Activated T-helper 9 cell treated with anti-CD3 and anti-CD28 coated beads, Interleukin-2, amount 50 U/mL, for 16 hours (primary cell): ENCODE measurements at regions not wholly inside any gene's neighbourhood (a gene's known extent, or its start where the extent isn't known, plus 50 kb on each side); places are given as distances from the start of the nearest gene placed in this dataset.
"Not testable (repeated sequence)": the region's sequence is repeated elsewhere in the genome, so short reads cannot be mapped to it uniquely, and the experiment has no call there.

Experiments used
- DNase-seq: peaks from one replicate; pipeline ENCODE4 v3.0.0-alpha.2; 2020; ENCODE audit warnings: low read depth

- DNase-seq: no peak
Observed at GRCh38 chr16:66050991-66051390, 315.5 kb upstream of the CDH5 start.

DNA sequence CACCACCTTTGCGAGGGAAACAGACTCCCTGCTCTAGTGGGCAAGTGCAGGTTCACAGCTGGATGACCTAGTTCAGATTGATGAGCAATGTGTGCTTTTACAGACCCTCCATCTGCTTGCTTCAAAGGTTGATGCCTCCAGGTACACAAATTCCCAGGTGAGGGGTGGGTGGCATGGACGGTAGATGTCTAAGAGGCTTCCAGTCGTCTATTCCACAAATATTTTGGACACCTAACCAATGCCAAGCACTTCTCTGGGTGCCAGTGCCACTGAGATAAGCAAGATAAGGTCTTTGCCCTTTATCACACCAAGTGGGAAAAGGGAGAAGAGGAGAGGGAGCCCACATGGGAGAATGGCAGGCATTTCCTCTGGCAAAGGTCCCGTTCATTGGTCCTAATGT is 316.6 kb upstream of the CDH5 start:
- no peak for DNase-seq

GRCh38 chr16:66045626-66046025 is 320.9 kb upstream of the CDH5 start:
- no peak for DNase-seq

GRCh38 chr16:66044556-66044955 is 321.9 kb upstream of the CDH5 start:
- no peak for DNase-seq

- no peak for DNase-seq
Observed at GRCh38 chr16:66044089-66044488, 322.4 kb upstream of the CDH5 start.

DNA sequence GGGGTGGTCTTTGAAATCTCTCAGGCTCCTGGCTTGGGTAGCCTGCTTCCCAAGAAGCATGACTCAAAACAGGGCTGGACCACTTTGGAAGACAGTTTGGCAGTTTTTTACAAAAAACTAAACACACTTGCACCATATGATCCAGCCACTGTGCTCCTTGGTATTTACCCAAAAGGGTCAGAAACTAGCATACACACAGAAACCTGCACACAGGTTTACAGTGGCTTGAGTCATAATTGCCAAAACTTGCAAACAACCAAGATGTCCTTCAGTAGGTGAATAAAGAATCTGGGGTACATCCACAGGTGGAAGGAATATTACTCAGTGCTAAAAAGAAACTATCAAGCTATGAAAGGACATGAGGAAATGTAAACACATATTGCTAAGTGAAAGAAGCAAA is 323.2 kb upstream of the CDH5 start:
- no peak for DNase-seq

DNA sequence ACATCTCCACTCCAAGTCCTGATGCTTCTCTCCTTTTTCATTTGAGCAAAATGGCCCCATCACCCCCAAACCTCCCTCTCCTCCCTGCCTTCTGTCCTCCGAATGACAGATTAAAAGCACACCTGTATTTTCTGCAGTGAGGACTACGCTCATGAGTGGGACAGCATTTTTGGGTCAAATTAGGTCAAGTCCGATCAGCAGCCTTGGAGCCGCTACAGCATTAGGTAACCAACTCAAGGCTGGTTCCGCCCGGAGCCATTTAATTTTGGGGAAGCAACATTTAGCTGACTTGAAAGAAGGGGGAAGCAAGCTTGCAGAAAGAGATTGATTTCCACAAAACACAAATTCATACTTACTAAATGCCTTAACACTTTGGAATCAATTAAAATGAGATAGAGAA is 324.1 kb upstream of the CDH5 start:
- DNase-seq: no peak

DNA sequence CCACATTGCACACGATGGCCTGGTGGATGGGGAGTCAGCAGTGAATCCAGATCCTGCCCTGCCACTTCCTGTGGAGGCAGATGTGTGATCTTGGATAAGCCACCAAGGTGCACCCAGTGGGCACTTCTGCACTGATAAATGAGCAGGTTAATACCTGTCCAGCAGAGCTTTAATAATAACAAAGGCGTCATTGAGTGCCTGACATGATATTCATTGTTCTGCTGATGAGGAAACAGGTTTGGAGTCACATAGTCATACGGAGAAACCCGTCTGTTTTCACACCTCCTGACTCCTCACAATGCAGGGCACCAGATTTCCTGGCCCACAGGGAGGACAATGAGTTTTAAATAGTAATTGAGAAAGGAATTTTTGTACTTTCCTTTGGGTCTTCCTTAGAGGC is 324.6 kb upstream of the CDH5 start:
- no peak for DNase-seq

GRCh38 chr16:66039793-66040192 is 326.7 kb upstream of the CDH5 start:
- no peak for DNase-seq

- no peak for DNase-seq
Observed at GRCh38 chr16:66036793-66037715, 329.4 kb upstream of the CDH5 start.

DNA sequence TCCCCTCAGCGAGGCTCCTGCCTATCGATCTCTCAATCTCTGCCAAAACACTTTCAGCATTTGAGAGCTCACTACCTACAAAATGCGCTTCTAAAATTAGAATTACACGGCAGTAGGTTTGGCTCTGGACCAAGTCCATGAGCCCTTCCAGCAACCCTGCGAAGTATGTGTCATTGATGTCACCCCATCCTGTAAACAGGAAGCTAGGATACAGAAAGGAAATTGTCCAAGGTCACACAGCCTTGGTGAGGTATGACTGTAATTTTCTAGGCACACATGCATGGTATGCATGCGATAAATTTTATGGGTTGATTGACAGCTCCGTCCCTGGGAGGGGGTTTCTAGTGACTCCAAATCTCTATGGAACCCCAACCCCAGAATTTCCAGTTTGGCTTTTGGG is 330.3 kb upstream of the CDH5 start:
- no peak for DNase-seq

DNA sequence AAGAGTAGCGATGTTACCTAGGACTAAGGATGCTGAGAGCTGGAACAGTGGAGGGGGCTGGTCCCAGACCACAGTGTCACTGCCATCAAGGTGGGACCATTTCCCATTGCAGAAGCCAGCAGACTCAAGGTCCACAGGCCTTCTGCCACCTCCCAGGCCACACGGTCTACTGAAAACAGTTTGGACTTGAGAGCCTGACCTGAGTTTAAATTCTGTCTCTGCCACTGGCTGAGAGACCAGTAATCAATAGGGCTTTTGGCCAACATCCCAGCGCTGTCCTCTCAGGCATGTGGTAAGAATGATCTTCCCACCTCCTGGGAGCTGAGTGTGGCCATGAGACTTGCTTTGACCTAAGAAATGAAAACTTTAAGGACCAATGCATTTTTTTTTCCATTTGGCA is 331.4 kb upstream of the CDH5 start:
- no peak for DNase-seq

- no peak for DNase-seq
Observed at GRCh38 chr16:66032841-66033240, 333.6 kb upstream of the CDH5 start.

DNA sequence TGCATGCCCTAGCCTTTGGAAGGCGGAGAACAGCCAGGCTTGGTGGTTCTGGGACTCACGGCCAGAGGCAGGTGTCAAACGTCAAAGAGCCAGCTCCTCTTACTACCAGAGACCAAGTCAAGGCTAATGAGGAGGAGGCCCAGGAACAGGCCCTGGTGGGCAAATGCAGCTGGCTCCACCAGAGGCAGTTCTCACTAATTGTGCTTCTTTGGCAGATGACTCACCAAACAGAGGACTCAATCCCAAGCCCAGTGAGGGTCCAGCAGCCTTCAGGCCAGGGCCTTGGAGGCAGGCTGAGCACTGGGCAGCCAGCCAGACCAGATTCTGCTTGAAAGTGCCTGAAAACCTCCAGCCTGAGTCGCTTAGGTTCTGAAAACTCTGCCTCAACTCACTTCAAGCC is 336.5 kb upstream of the CDH5 start:
- DNase-seq: no peak

DNA sequence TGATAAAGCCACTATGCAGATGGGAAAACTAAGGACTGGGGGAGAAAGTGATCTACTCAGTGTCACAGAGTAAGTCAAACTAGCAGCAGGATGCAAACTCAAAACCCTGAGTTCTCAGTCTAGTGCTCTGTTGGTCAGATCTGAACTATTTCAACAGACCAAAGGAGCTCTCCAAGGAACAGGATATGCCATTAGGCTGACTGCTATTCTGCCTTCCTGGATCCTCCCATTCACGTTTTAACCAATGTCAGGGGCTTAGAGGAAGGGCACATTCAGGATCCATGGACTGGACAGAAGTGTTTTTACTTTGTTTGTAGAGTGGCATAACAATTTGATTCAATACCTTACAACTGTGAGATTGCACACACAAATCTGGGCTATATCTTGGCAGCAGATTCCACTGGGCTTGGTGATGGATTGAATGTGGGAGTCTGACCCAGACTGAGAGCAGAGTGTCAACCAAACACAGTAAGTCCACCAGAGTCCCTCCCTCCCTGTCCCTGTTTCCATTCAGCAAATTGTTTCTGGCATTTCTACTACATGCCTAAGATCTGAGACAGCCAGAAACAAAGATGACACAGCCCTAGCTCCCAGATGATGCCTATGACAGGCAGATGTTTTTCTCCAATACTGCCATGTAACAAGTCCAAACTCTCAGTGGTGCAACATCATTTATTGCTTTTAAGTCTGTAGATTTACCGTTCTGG is 337.8 kb upstream of the CDH5 start:
- DNase-seq: no peak

DNA sequence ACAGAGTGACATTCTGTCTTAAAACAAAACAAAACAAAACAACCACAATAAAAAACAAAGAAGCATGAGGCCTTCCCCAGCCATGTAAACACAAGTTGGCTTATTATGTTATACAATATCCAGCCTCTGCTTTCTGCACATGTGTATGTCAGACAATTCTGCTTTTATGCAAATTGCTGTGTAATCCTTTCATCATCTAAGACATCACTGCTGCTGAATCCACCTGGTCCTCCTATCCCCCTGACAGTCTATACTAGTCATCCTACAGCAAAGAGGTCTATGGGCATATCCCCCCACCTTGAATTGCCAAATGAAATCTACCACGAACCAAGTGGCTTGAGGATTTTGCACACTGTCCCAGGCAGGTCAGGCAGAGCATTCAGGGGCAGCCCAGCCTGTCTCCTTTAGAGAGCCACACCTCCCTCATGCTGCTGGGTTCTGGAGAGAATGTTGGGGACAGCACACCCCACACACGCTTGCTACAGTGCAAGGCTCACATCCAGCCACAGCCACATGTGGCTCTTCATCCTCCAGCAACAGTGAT is 339.6 kb upstream of the CDH5 start:
- no peak for DNase-seq

GRCh38 chr16:66026211-66026610 is 340.3 kb upstream of the CDH5 start:
- DNase-seq: no peak

GRCh38 chr16:66025751-66026150 is 340.7 kb upstream of the CDH5 start:
- no peak for DNase-seq

DNA sequence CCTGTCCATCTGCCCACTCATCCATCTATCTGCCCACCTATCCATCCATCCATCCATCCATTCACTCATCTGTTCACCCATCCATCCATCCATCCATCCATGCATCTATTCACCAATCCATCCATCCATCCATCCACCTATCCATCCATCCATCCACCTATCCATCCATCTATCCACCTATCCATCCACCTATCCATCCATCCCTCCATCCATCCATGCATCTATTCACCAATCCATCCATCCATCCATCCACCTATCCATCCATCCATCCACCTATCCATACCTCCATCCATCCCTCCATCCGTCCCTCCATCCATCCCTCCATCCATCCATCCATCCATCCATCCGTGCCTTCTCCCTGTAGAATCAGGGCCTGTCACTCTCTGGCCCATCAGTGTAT is 341.9 kb upstream of the CDH5 start:
- DNase-seq: not testable (repeated sequence)

DNA sequence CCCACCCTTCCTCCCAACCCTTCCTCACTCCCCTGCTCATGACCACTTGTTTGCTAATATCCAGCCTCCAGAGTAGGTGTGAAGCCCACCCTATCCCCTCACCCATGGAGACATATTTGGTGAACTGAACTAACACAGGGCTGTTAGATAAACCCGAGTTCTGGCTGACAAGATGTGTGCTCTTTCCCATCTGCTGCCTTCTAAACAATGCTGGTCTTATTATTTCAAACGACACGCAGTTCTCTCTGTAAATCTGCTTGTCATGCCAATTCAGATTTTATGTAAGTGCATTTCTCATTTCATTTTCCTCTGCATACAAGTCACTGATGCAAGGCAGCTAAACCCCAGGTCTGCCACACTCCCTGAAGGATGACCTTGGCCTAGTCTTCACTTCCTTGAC is 343.0 kb upstream of the CDH5 start:
- DNase-seq: no peak

DNA sequence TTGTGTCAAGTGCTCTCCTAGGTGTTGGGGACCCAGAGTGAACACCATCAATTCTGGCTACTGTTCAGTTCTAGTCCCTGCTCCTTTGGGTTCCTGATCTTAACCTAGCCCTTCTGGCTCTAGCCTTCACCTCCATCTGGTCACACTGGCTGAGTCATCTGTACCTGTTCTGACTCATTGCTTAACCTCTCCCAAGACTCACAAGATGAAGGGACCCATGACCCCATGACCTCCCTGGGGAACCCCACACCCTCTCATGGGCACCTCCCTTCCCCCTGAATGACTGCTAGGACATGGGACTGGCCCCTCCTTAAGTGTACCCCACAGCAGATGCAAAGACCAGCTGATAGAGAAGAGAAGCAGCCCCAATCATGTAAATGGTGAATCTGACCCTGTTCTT is 345.8 kb upstream of the CDH5 start:
- no peak for DNase-seq

DNA sequence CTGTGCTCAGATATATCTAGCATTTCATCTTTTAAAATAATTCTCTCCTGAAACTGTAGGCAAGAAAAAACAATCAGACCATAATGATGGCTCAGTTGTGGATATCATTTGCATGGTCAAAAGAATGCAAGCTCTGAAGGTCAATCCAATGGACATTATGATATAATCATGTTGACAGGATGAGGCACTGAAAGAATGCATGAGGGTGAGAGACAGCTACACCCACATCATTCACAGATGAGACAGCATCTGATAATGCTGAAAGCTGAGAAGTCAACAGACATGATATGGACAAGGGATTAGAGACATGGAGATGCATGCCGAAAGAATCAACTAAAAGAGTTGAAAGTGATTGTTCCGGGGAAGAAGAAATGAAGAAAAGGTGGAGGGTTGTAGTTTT is 346.4 kb upstream of the CDH5 start:
- DNase-seq: no peak

GRCh38 chr16:66019502-66019901 is 347.0 kb upstream of the CDH5 start:
- not testable (repeated sequence) for DNase-seq
